Stimulated activated naive CD8-positive, alpha-beta T cell treated with anti-CD3 and anti-CD28 coated beads, Interleukin-15, Interleukin-2, amounts not matched to agents 100 ng/mL and 50 ng/mL, for 24 hours (primary cell): ENCODE measurements at regions not wholly inside any gene's neighbourhood (a gene's known extent, or its start where the extent isn't known, plus 50 kb on each side); places are given as distances from the start of the nearest gene placed in this dataset.

Experiments
- H3K27ac Mint-ChIP-seq: one replicate; pipeline ENCODE4 v1.8.0; 2021; ENCODE audit warnings: mild to moderate bottlenecking, mixed read lengths
- H3K27me3 Mint-ChIP-seq: one replicate; pipeline ENCODE4 v1.8.0; 2021; ENCODE audit warnings: mixed read lengths
- H3K36me3 Mint-ChIP-seq: one replicate; pipeline ENCODE4 v1.8.0; 2021; ENCODE audit warnings: low read depth, mixed read lengths
- H3K4me1 Mint-ChIP-seq: one replicate; pipeline ENCODE4 v1.8.0; 2021; ENCODE audit warnings: low read depth, mixed read lengths
- H3K4me3 Mint-ChIP-seq: one replicate; pipeline ENCODE4 v1.8.0; 2021; ENCODE audit warnings: mild to moderate bottlenecking, mixed read lengths
- H3K9me3 Mint-ChIP-seq: one replicate; pipeline ENCODE4 v1.8.0; 2021; ENCODE audit warnings: mixed read lengths

DNA sequence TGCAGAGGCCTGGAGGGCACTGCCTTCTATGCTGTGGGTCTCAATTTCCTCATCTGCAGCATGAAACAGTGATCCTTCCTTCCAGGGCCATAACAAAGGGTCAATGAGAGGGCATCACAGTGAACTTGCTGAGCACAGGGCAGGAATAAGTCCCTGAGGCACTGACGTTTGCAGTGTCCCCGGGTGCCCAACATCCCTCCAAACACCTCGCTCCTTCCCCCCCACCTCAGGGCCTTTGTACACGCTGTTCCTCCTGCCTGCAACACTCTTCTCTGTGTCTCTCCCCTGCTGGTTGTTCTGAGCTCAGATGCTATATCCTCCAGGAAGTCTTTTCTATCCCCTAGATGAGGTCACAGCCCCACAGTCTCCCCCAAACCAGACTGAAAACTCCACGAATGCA lies 59.7 kb upstream of the TCF20 start:
- peaks cover 19% of the 10 kb centered on the region for H3K4me1 Mint-ChIP-seq
- no peaks in the 10 kb centered on the region for H3K9me3 Mint-ChIP-seq
- H3K36me3 Mint-ChIP-seq = no peaks in the 10 kb centered on the region
- H3K27me3 Mint-ChIP-seq = peaks cover 4% of the 10 kb centered on the region
- no peak overlapping the region for H3K4me3 Mint-ChIP-seq
- H3K27ac Mint-ChIP-seq = no peak overlapping the region

DNA sequence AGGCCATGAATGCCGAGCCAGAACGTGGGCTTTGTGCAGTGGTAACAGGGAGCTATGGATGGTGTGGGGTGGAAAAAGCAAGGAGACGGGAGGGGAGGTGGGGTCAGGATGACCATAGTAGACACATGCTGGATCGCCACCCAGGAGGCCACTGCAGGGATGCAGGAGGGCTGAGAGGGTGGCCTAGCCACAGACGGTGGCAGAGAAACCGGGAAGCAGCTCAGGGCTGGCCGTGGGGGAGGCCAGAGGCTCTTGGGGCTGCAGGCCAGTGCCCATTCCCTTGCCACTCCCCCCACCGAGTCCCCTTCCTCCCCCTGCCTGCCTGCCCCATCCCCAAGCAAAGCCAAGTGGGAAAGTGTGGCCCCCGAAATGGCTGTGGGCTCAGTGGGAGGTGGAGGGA lies 59.1 kb upstream of the TCF20 start:
- Mint-ChIP-seq H3K4me3 (no peak overlapping the region), H3K36me3 (no peaks in the 10 kb centered on the region), H3K9me3 (no peaks in the 10 kb centered on the region), H3K27me3 (peaks cover 4% of the 10 kb centered on the region), H3K4me1 (peaks cover 24% of the 10 kb centered on the region), H3K27ac (no peak overlapping the region)

DNA sequence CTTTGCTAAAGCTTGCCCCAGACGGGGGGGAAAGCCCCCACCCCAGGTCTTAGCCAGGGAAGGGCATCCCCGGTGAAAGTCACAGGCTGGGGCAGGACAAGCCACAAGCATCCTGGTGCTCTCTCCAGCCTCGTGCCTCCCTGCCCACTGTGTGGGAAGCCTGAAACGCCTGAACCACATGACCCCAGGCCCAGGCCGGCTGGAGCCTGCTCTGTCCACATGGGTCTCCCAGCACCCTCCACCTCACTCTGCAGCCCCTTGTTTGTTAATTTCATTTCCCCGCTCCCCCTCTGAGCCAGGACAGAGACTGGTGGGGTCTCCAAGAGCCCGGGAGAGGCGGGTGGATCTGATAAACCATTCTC lies 58.3 kb upstream of the TCF20 start:
- H3K27me3 Mint-ChIP-seq = peaks cover 4% of the 10 kb centered on the region
- H3K4me3 Mint-ChIP-seq = no peak overlapping the region
- H3K9me3 Mint-ChIP-seq = no peaks in the 10 kb centered on the region
- H3K36me3 Mint-ChIP-seq = no peaks in the 10 kb centered on the region
- H3K27ac Mint-ChIP-seq = no peak overlapping the region
- H3K4me1 Mint-ChIP-seq = peaks cover 29% of the 10 kb centered on the region

DNA sequence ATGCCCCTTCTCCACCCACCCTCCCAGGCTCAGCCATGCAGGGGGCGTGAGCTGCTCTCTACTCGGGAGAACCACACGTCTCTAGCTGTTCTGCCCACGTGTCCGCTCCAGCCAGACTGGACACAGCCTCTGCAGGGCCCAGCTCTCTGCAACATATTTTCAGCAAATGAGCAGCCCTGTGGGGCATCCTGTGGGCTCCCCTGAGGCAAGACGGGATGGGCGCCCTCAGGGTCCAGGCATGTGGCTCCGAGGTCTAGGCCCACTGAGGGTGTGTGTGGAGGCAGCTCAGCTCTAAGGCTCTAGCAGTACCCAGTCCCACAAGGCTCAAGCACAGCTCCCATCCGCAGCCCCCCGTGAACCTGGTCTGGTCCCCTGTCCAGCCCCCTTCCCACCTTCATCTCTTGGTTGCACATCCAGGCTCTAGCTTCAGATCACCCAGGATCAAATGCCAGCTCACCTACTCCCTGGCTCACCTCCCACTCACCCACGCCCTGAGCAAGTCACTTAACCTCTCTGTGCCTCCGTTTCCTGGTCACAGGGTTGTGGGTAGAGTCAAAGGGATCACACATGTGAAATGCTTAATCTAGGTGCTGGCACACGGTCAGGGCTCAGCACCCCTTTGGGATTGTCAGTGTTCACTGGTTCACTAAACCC lies 57.8 kb upstream of the TCF20 start:
- Mint-ChIP-seq H3K36me3 (no peaks in the 10 kb centered on the region), H3K9me3 (no peaks in the 10 kb centered on the region), H3K4me1 (peaks cover 29% of the 10 kb centered on the region), H3K4me3 (no peak overlapping the region), H3K27ac (no peak overlapping the region), H3K27me3 (peaks cover 4% of the 10 kb centered on the region)

DNA sequence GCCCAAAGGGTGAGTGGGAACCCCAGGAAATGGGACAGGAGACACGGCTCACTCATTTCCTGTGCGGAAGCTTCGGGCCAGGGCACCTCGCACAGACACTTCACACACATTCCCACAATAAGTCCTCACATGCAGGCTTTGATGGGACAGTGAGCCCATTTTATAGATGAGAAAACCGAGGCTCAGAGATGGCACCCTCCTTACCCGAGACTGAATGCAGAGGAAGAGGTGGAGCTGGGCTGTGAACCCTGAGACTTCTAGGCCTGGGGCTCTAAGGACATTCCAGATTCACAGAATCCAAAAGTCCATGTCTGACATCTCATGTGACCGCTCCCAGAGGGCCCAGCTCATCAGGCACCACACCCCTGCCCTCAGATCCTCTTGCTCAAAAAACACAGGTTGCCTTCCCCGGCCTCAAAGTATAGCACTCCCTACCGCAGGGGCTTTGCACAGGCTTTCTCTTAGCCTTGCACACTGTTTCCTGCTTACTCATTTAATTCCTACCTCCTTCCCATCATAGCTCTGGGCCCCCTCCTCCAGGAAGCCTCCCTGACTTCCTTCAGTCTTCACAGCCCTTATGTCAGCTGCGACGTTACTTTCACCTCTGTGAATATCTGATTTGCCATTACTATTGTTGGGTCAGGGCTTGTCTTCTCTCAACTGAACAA lies 57.1 kb upstream of the TCF20 start:
- Mint-ChIP-seq H3K27ac (no peak overlapping the region), H3K27me3 (peaks cover 4% of the 10 kb centered on the region), H3K36me3 (no peaks in the 10 kb centered on the region), H3K4me1 (peaks cover 29% of the 10 kb centered on the region), H3K4me3 (no peak overlapping the region), H3K9me3 (no peaks in the 10 kb centered on the region)

DNA sequence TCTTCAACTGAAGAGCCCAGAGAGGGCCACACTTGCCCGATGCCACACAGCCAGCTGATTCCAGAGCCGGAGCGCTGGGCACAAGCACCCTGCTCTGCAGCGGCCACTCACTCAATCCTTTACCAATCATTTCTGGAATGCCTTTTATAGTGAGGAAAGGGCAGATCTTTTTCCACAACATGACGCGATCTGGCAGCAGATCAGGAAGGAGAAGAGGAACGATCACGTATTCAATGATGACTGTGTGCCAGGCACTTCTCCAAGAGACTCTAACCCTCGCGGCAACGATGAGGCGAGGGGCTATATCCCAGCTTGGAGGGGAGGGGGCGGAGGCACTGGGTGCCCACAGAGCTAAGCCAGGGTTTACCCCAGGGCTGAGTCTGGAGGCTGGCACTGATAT lies 56.3 kb upstream of the TCF20 start:
- Mint-ChIP-seq H3K9me3 (no peaks in the 10 kb centered on the region), H3K4me3 (no peak overlapping the region), H3K4me1 (peaks cover 29% of the 10 kb centered on the region), H3K36me3 (no peaks in the 10 kb centered on the region), H3K27me3 (peaks cover 3% of the 10 kb centered on the region), H3K27ac (no peak overlapping the region)

DNA sequence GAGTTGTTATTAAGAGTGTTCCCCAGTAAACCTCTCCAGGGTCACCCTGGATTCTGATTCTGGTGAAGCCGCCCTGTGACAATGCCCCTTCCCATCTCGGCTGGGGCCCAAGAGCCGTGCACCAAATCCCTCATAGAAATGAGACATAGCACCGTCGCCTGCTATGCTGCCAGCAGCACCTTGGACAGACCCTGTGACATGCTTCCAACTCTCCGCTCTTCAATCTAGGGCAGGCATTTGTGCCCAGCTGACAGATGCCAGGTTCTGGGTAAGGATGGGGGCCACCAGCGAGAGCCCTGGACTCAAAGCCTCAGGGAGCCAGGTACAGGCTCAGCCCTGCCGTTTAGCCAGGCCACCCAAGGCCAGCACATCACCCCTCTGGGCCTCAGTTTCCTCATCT lies 55.8 kb upstream of the TCF20 start:
- no peak overlapping the region for H3K4me3 Mint-ChIP-seq

DNA sequence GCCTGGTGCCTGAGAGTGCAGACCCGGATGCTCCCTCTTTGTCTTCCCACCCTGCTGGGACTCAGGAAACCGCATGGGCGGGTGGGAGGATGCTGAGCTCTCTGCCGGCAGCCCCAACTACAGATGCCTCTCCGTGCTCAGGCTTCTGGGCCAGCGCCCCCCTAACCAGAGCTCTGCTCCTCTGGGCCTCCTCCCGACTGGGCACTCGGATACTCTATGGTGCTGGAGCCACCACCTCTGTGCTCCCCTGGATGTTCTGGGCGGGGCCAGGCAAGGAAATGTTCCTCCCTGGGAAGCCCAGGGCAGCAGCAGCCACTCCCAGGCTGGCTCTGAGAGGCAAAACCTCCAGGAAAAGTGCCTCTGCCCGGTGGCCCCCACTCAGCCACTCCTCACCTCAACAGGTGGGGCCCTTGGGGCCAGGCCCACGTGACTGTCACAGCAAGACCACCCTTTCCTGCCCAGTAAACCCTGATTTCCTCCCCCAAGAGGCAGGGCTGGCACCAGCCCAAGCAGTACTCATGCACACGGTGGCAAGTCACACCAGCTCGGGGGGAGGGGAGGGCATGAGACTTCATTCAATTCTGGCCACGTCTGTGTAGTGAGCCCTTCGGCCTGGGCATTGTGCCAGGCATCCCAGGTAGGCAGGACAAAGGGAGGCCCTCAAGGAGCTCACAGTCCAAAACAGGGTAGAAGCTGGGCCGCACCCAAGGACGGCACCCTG lies 54.7 kb upstream of the TCF20 start:
- Mint-ChIP-seq H3K27ac (no peak overlapping the region), H3K4me1 (peaks cover 29% of the 10 kb centered on the region), H3K36me3 (no peaks in the 10 kb centered on the region), H3K4me3 (no peak overlapping the region), H3K9me3 (no peaks in the 10 kb centered on the region), H3K27me3 (no peaks in the 10 kb centered on the region)

More for the DNA sequence above, 55.8 kb upstream of the TCF20 start:
- no peaks in the 10 kb centered on the region for H3K27me3 Mint-ChIP-seq
- no peaks in the 10 kb centered on the region for H3K9me3 Mint-ChIP-seq
- peaks cover 29% of the 10 kb centered on the region for H3K4me1 Mint-ChIP-seq
- no peak overlapping the region for H3K27ac Mint-ChIP-seq
- H3K36me3 Mint-ChIP-seq = no peaks in the 10 kb centered on the region

DNA sequence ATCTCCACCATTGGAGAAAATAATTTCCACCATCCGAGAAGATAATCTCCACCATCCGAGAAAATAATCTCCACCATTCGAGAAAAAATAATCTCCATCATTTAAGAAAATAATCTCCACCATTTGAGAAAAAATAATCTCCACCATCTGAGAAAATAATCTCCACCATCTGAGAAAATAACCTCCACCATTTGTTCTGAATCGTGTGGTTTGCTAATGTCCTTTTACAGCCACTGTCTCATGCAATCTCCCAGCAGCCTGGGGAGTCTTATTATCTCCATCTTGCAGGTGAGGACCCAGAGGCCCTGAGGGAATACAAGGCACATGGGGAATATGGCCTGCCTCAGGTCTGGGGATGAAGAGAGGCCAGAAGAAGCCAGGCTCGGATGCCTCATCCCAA lies 54.1 kb upstream of the TCF20 start:
- Mint-ChIP-seq H3K9me3 (no peaks in the 10 kb centered on the region), H3K4me3 (no peak overlapping the region), H3K27ac (peak overlapping the region; percentile 55), H3K4me1 (peaks cover 29% of the 10 kb centered on the region), H3K27me3 (no peaks in the 10 kb centered on the region), H3K36me3 (no peaks in the 10 kb centered on the region)

DNA sequence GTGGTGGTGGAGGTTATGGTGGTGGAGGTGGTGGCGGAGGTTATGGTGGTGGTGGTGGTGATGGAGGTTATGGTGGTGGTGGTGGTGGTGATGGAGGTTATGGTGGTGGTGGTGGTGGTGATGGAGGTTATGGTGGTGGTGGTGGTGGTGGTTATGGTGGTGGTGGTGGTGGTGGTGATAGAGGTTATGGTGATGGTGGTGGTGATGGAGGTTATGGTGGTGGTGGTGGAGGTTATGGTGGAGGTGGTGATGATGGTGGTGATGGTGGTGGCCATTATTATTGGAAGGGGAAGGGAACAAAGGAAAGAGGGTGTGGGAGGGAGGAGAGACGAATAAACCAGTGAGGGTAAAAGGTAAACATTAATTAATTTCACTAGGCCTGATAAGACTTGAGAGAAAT lies 53.5 kb upstream of the TCF20 start:
- Mint-ChIP-seq H3K9me3 (no peaks in the 10 kb centered on the region), H3K36me3 (no peaks in the 10 kb centered on the region), H3K4me3 (no peak overlapping the region), H3K4me1 (peaks cover 28% of the 10 kb centered on the region), H3K27me3 (no peaks in the 10 kb centered on the region), H3K27ac (peak overlapping the region; percentile 55)

DNA sequence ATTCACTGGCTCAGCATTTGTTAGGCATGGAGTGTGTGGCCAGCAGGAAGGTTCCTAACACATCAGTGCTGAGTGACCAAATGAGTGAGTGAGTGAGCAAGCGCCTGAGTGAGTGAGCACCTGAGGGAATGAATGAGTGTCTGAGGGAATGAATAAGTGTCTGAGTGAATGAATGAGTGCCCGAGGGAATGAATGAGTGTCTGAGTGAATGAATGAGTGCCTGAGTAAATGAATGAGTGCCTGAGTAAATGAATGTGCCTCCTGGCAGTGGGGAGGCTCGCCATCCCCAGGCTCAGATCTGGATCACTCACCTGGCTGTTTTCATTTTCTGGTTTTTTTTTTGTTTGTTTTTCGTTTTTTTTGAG lies 52.1 kb upstream of the TCF20 start:
- H3K27me3 Mint-ChIP-seq = no peaks in the 10 kb centered on the region
- H3K4me1 Mint-ChIP-seq = peaks cover 15% of the 10 kb centered on the region
- no peaks in the 10 kb centered on the region for H3K9me3 Mint-ChIP-seq
- H3K27ac Mint-ChIP-seq = peak overlapping the region; percentile 7
- H3K36me3 Mint-ChIP-seq = no peaks in the 10 kb centered on the region
- H3K4me3 Mint-ChIP-seq = no peak overlapping the region

DNA sequence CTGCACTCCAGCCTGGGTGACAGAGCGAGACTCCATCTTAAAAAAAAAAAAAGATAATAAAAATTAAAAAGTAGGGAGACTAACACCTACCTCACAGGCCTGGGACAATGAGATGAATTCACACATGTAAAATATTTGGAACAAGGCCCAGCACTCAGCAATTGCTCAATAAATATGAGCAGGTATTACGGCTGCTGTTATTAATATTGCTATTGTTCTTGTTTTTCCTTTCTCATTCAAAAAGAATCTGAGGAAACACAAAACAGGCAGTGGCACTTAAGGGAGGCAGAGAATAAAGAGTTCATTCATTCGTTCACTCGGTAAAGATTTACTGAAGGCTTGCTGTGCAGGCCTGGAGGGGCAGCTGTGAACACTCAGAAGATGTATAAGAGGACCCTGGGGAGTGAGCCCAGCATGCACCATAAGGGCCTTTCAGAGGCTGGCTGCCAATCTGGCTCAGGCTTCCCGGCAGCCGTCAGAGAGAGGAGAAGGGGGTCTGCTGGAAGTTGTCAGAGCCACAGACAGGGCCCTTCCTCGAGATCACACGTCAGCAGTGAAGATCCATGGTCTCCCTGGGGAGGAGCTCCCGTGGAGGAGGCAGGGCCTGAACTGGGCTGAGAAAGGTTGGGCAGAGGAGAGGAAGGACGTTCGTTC lies 51.6 kb upstream of the TCF20 start:
- H3K9me3 Mint-ChIP-seq = no peaks in the 10 kb centered on the region
- H3K4me1 Mint-ChIP-seq = peaks cover 18% of the 10 kb centered on the region
- H3K27me3 Mint-ChIP-seq = no peaks in the 10 kb centered on the region
- H3K4me3 Mint-ChIP-seq = no peak overlapping the region
- no peaks in the 10 kb centered on the region for H3K36me3 Mint-ChIP-seq
- no peak overlapping the region for H3K27ac Mint-ChIP-seq

DNA sequence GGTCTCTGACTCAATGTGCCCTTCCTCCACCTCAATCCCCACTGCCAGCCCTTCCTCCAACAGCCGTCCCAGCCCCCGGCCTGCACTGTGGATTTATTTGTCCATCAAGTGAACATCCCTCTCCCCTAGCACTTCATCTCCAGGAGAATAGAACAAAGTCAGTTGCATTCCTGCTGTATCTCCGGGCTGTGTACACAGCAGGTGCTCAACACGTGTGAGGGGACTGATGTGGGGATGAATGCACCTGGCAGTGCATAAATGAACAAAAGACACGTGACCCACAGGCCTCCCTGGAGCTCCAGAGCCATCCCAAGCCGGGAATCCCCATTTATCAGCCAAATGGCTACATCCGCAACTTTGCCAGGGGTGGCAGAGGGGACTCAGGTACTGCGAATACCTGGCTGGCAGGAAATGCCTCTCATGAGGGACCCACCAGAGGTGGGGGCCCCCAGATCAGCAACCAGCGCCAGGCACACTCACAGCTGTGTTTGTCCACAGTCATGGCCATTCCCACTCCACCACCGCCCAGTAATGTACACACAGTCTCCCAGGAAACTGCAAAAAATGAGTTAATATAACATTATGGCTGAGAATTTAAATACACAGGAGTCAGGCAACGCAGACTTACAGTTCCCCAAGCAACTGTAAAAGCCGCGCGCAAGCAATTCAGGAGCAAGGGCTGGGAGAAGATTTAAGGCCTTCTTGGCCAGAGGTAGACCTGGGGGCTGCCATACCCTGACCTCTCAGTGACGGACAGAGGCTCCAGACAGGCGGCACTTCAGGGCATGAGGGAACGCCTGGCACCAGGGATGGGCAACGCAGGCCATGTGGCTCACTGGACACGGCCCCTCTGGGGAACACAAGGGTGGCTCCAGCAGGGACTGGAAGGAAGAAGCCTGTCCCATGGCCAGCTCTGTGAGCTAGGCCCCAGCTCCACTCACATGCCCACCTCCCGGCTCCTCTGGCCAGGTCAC lies 50.3 kb upstream of the TCF20 start:
- Mint-ChIP-seq H3K4me3 (no peak overlapping the region), H3K27ac (no peak overlapping the region)

More for the DNA sequence above, 50.3 kb upstream of the TCF20 start:
- Mint-ChIP-seq H3K27me3 (no peaks in the 10 kb centered on the region), H3K9me3 (no peaks in the 10 kb centered on the region), H3K4me1 (peaks cover 24% of the 10 kb centered on the region), H3K36me3 (no peaks in the 10 kb centered on the region)
